ENCODE measurements at regions not wholly inside any gene's neighbourhood (a gene's known extent, or its start where the extent isn't known, plus 50 kb on each side); places are given as distances from the start of the nearest gene placed in this dataset.

GRCh38 chr4:56272003-56272402 lies 115.3 kb downstream of the AASDH start:
- no peaks in the 10 kb centered on the region for H3K27me3 ChIP-seq (ENCODE audit: insufficient read depth, low read depth)
- no peaks in the 10 kb centered on the region for H4K20me1 ChIP-seq (ENCODE audit: insufficient read depth)
- CTCF ChIA-PET = no interaction called here
- no peak for DNase-seq
- H2AFZ ChIP-seq = no peak overlapping the region
- H3K9me2 ChIP-seq (ENCODE audit: insufficient read depth) = no peaks in the 10 kb centered on the region
- no peaks in the 10 kb centered on the region for H3K36me3 ChIP-seq (ENCODE audit: low read depth)
- TF ChIP-seq EZH2 (IDR thresholded peaks at IDR 0.05; ENCODE audit: low read depth) (no peak), CTCF (conservative IDR thresholded peaks at IDR 0.05) (no peak)
- BruUV-seq (replicated peaks) = no TSS peak
- H3K9me3 ChIP-seq (ENCODE audit: insufficient read depth, low read depth) = no peaks in the 10 kb centered on the region
- H3K4me2 ChIP-seq = no peak overlapping the region
- H3F3A ChIP-seq (ENCODE audit: insufficient read depth, low read depth) = no peaks in the 10 kb centered on the region
- H3K4me3 ChIP-seq = no peak overlapping the region
- intact Hi-C loops (cut with micrococcal nuclease; ENCODE audit: unreplicated experiment) = no loop called here
- POLR2A ChIA-PET (ENCODE audit: unreplicated experiment) = no interaction called here
- no peaks in the 10 kb centered on the region for H3K79me2 ChIP-seq (ENCODE audit: low read depth)
- no peaks in the 10 kb centered on the region for H3K4me1 ChIP-seq (replicated peaks; ENCODE audit: insufficient read depth)
- no peak overlapping the region for H3K27ac ChIP-seq

- ChIA-PET POLR2A (ENCODE audit: unreplicated experiment) (no interaction called here), CTCF (no interaction called here)
- Histone ChIP-seq H3K36me3 (ENCODE audit: low read depth) (no peaks in the 10 kb centered on the region), H3K79me2 (ENCODE audit: low read depth) (no peaks in the 10 kb centered on the region), H3F3A (ENCODE audit: insufficient read depth, low read depth) (no peaks in the 10 kb centered on the region), H3K9me3 (ENCODE audit: insufficient read depth, low read depth) (no peaks in the 10 kb centered on the region), H2AFZ (no peak overlapping the region), H3K4me3 (no peak overlapping the region), H4K20me1 (ENCODE audit: insufficient read depth) (no peaks in the 10 kb centered on the region), H3K9me2 (ENCODE audit: insufficient read depth) (no peaks in the 10 kb centered on the region), H3K4me1 (replicated peaks; ENCODE audit: insufficient read depth) (no peaks in the 10 kb centered on the region), H3K27ac (no peak overlapping the region), H3K4me2 (no peak overlapping the region), H3K27me3 (ENCODE audit: insufficient read depth, low read depth) (no peaks in the 10 kb centered on the region)
- no peak for DNase-seq
- TF ChIP-seq CTCF (conservative IDR thresholded peaks at IDR 0.05) (no peak), EZH2 (IDR thresholded peaks at IDR 0.05; ENCODE audit: low read depth) (no peak)
- intact Hi-C loops (cut with micrococcal nuclease; ENCODE audit: unreplicated experiment) = no loop called here
- no TSS peak for BruUV-seq (replicated peaks)
These were observed 116.2 kb downstream of the AASDH start for GRCh38 chr4:56271131-56271530.

- intact Hi-C loops (cut with micrococcal nuclease; ENCODE audit: unreplicated experiment) = no loop called here
- no peak overlapping the region for H3K4me3 ChIP-seq
- CTCF ChIA-PET = no interaction called here
- no peaks in the 10 kb centered on the region for H4K20me1 ChIP-seq (ENCODE audit: insufficient read depth)
- no peak overlapping the region for H2AFZ ChIP-seq
- no peaks in the 10 kb centered on the region for H3K79me2 ChIP-seq (ENCODE audit: low read depth)
- POLR2A ChIA-PET (ENCODE audit: unreplicated experiment) = no interaction called here
- no peak overlapping the region for H3K27ac ChIP-seq
- no peaks in the 10 kb centered on the region for H3K9me3 ChIP-seq (ENCODE audit: insufficient read depth, low read depth)
- H3K9me2 ChIP-seq (ENCODE audit: insufficient read depth) = no peaks in the 10 kb centered on the region
- TF ChIP-seq EZH2 (IDR thresholded peaks at IDR 0.05; ENCODE audit: low read depth) (no peak), CTCF (conservative IDR thresholded peaks at IDR 0.05) (no peak)
- BruUV-seq (replicated peaks) = no TSS peak
- no peaks in the 10 kb centered on the region for H3K4me1 ChIP-seq (replicated peaks; ENCODE audit: insufficient read depth)
- H3F3A ChIP-seq (ENCODE audit: insufficient read depth, low read depth) = no peaks in the 10 kb centered on the region
- H3K27me3 ChIP-seq (ENCODE audit: insufficient read depth, low read depth) = no peaks in the 10 kb centered on the region
- H3K36me3 ChIP-seq (ENCODE audit: low read depth) = no peaks in the 10 kb centered on the region
- H3K4me2 ChIP-seq = no peak overlapping the region
- DNase-seq = no peak
These were observed 119.7 kb downstream of the AASDH start for GRCh38 chr4:56267558-56267957.
